HEK293T (cell line): ENCODE measurements at regions not wholly inside any gene's neighbourhood (a gene's known extent, or its start where the extent isn't known, plus 50 kb on each side); places are given as distances from the start of the nearest gene placed in this dataset.

Experiments
- CTCF ChIA-PET: fragments of 350-600 bp; formaldehyde crosslinking; extraction: SDS; loops from one replicate; lab custom pipeline; 2021; ENCODE audit warnings: antibody characterized with exemption, inconsistent platforms; lab: Yijun Ruan, JAX
- POLR2A ChIA-PET: fragments of 350-600 bp; formaldehyde crosslinking; extraction: SDS; loops from one replicate; lab custom pipeline; 2020; ENCODE audit warnings: antibody characterized with exemption, inconsistent platforms; lab: Yijun Ruan, JAX
- DNase-seq: peaks from one replicate; pipeline ENCODE4 v3.0.0; 2012; ENCODE audit warnings: mixed read lengths; ENCODE audit errors: extremely low spot score
- ARNT ChIP-seq: fragments of 450-650 bp; IDR thresholded peaks from 2 replicates; pipeline ENCODE4 v1.6.1; 2017; ENCODE audit warnings: mild to moderate bottlenecking
- BHLHE40 ChIP-seq: fragments of 450-650 bp; IDR thresholded peaks from 2 replicates; pipeline ENCODE4 v1.6.1; 2016; ENCODE audit warnings: mild to moderate bottlenecking, moderate library complexity, borderline replicate concordance
- CTBP1 ChIP-seq: fragments of 450-650 bp; IDR thresholded peaks from 2 replicates; pipeline ENCODE4 v1.6.1; 2016; ENCODE audit warnings: borderline replicate concordance
- ELF4 ChIP-seq: fragments of 450-650 bp; IDR thresholded peaks from 2 replicates; pipeline ENCODE4 v1.6.1; 2017; ENCODE audit warnings: antibody characterized with exemption
- FOXA1 ChIP-seq: fragments of 450-650 bp; IDR thresholded peaks from 2 replicates; pipeline ENCODE4 v1.6.1; 2016; ENCODE audit warnings: mild to moderate bottlenecking
- FOXK2 ChIP-seq: fragments of 450-650 bp; IDR thresholded peaks from 2 replicates; pipeline ENCODE4 v1.6.1; 2016; ENCODE audit warnings: mild to moderate bottlenecking
- FOXM1 ChIP-seq: fragments of 450-650 bp; IDR thresholded peaks from 2 replicates; pipeline ENCODE4 v1.6.1; 2017; ENCODE audit warnings: mild to moderate bottlenecking, borderline replicate concordance
- HDGF ChIP-seq: fragments of 450-650 bp; IDR thresholded peaks from 2 replicates; pipeline ENCODE4 v1.6.1; 2017; ENCODE audit warnings: antibody characterized with exemption, borderline replicate concordance
- L3MBTL2 ChIP-seq: fragments of 450-650 bp; conservative IDR thresholded peaks from 2 replicates; pipeline ENCODE4 v1.6.1; 2016; ENCODE audit warnings: mild to moderate bottlenecking
- LEF1 ChIP-seq: fragments of 450-650 bp; IDR thresholded peaks from 2 replicates; pipeline ENCODE4 v1.6.1; 2017; ENCODE audit warnings: mild to moderate bottlenecking, borderline replicate concordance
- NFRKB ChIP-seq: fragments of 450-650 bp; IDR thresholded peaks from 2 replicates; pipeline ENCODE4 v1.6.1; 2016; ENCODE audit warnings: mild to moderate bottlenecking, moderate library complexity
- SP1 ChIP-seq: fragments of 450-650 bp; IDR thresholded peaks from 2 replicates; pipeline ENCODE4 v1.6.1; 2017
- SUZ12 ChIP-seq: fragments of 450-650 bp; IDR thresholded peaks from 2 replicates; pipeline ENCODE4 v1.6.1; 2016; ENCODE audit warnings: mild to moderate bottlenecking
- TARDBP ChIP-seq: fragments of 450-650 bp; IDR thresholded peaks from 2 replicates; pipeline ENCODE4 v1.6.1; 2016
- ZNF384 ChIP-seq: fragments of 450-650 bp; IDR thresholded peaks from 2 replicates; pipeline ENCODE4 v1.6.1; 2016
- TF ChIP-seq, protein P1 (sequence below): fragments of 450-650 bp; IDR thresholded peaks from 2 replicates; pipeline ENCODE4 v1.6.1; 2016

DNA sequence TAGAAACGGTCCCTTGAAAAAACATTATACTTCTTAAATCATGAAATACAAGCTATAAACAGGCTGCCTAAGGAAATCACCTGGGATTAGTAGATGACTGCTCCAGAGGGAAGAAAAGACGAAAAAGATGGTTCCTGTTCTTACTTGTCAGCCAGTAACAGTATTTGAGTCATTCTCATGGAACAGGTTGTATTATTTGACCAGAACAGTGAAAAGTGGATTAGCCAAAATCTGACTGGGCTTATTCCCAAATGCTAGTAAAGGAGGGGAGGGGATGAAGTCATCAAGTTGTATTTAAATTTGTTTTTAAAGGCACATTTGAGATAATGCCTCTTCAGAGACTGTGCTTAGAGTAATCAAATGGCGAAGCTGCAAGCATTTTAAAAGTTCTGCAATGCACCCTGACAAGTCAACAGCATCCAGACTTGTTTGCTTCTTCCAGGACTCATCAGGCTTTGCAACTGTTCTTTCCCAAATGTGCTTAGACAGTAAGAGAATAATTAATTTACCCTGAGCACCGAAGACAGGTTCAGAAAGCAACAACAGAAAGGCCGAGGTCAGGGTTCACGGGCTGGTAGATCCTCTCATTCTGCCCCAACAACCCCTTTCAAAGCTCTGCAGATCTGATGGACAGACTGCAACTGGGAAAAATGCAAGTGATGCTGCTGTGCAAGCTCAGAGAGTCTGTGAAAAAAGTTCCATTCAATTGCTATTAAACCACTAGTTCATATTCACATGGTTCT, 800.6 kb downstream of the KCTD16 start:
- DNase-seq, result no peak
- ChIA-PET CTCF (no interaction called here), POLR2A (no interaction called here)
- TF ChIP-seq SUZ12 (no peak), LEF1 (no peak), FOXM1 (no peak), CTBP1 (no peak), SP1 (no peak), BHLHE40 (no peak), TARDBP (no peak), L3MBTL2 (no peak), HDGF (no peak), ZNF384 (no peak), FOXK2 (no peak), FOXA1 (no peak), NFRKB (no peak), ARNT (no peak)
- TF ChIP-seq, protein P1, sequence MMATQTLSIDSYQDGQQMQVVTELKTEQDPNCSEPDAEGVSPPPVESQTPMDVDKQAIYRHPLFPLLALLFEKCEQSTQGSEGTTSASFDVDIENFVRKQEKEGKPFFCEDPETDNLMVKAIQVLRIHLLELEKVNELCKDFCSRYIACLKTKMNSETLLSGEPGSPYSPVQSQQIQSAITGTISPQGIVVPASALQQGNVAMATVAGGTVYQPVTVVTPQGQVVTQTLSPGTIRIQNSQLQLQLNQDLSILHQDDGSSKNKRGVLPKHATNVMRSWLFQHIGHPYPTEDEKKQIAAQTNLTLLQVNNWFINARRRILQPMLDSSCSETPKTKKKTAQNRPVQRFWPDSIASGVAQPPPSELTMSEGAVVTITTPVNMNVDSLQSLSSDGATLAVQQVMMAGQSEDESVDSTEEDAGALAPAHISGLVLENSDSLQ, result no peak

DNA sequence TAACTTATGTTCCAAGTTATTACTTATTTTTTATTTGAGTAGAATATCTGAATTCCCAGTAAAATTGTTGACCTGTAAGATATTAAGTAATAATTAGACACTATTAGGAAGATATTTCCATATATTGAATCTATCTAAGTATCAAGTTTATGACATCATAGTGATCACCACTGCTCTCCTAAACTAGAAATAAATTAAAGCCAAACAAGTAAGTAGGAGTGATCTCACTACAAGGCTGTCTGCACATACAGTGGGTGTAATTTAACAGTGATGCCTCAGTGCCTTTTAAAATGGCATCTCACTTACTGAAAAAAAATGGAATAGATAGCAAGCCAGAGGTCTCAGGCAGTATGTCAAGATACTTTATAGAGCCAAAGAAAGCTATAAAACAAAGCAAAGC, 789.6 kb downstream of the KCTD16 start:
- DNase-seq, result no peak
- ChIA-PET POLR2A (no interaction called here), CTCF (no interaction called here)
- no peak for TF ChIP-seq CTBP1
- TF ChIP-seq TARDBP, result no peak
- TF ChIP-seq FOXK2, result no peak
- TF ChIP-seq LEF1, result no peak
- TF ChIP-seq ARNT, result no peak
- TF ChIP-seq FOXM1, result no peak
- TF ChIP-seq FOXA1, result no peak
- TF ChIP-seq BHLHE40, result no peak

DNA sequence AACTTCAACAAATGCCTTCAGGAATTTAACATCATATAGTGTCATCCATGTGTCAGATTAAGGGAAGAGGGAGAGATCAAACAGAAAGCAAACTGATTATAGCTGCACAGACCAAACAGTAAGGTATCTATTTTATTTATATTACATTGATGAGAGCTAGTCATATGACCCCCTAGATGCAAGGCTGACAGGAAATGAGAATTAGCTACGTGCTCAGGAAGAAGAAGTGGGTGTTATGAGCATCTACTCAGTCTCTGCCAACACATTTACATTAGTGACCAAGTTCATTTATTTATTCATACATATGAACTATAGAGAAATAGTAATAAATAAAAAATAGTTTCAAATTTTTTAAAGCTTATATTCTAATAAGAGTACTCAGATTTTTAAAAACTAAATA, 787.3 kb downstream of the KCTD16 start:
- CTCF ChIA-PET, result no interaction called here

DNA sequence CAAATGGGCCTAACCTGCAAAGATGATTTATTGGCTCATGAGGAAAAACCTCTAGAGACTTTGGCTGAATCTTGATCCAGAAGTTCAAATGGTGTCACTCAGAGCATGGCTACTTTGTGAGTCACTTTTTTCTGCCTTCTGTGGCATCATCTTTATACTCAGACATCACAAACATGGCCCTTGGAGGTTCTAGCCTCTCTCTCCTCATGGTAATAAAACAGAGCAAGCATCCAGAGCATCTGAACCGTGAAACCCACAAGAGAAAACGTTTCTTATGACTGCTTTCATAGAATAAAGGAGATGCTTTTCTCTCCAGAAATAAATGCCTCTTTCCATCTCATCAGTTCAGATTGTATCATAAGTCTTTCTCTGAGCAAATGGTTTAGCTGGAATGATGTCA, 780.3 kb downstream of the KCTD16 start:
- no peak for DNase-seq
- CTCF ChIA-PET, result no interaction called here
- POLR2A ChIA-PET, result no interaction called here
- TF ChIP-seq NFRKB (no peak), ARNT (no peak), L3MBTL2 (no peak), ELF4 (no peak), LEF1 (no peak), FOXK2 (no peak), SUZ12 (no peak), TARDBP (no peak), ZNF384 (no peak), HDGF (no peak)
- TF ChIP-seq, protein P1, result no peak

More for the DNA sequence above, 787.3 kb downstream of the KCTD16 start:
- DNase-seq, result no peak
- no peak for TF ChIP-seq CTBP1
- TF ChIP-seq SP1, result no peak
- TF ChIP-seq SUZ12, result no peak
- TF ChIP-seq L3MBTL2, result no peak
- TF ChIP-seq FOXK2, result no peak
- no peak for TF ChIP-seq TARDBP
- no peak for TF ChIP-seq LEF1
- TF ChIP-seq, protein P1, result no peak
- no peak for TF ChIP-seq FOXA1
- TF ChIP-seq BHLHE40, result no peak
- TF ChIP-seq FOXM1, result no peak
- no peak for TF ChIP-seq ZNF384
- TF ChIP-seq NFRKB, result no peak
- TF ChIP-seq HDGF, result no peak
- TF ChIP-seq ELF4, result no peak
- no peak for TF ChIP-seq ARNT
- POLR2A ChIA-PET, result no interaction called here

DNA sequence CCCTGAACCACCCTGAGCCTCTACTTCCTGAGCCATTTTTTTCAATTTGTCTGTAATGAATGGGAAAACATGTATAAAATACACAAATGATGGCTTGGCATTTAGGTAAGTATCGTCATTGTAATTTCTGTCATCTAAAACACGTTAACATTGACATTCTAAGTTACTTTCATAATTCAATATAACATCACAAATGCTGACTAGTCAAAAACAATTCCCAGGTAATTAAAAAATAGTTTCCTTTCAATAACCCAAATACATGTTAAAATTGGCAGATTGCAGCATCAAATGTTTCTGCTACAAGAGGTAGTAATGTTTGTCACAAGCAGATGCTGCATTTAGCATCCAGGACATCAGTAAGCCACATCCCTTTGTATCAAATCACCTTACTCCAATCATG, 776.4 kb downstream of the KCTD16 start:
- ChIA-PET CTCF (no interaction called here), POLR2A (no interaction called here)
- TF ChIP-seq HDGF (no peak), L3MBTL2 (no peak), CTBP1 (no peak), NFRKB (no peak), FOXA1 (no peak), FOXM1 (no peak)
- no peak for DNase-seq

DNA sequence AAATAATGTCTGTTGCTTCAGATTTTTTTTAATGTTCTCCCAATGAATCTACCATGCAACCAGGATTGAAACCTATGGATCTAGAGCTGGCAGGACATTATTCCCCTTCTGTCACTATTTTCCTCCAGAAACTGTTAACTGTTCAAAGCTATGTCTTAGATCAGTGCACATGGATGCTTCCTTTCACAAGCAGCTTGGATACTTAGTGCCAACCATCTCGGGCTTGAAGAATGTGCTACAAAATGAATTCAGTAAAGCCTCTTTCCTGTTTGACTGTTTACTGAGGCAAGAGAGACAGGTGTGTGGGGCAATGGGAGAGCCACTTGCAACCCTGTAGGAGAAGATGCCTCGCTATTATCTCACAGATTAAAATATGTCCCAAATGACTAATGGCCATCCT, 774.8 kb downstream of the KCTD16 start:
- ChIA-PET POLR2A (no interaction called here), CTCF (no interaction called here)
- no peak for DNase-seq
- no peak for TF ChIP-seq BHLHE40
- TF ChIP-seq NFRKB, result no peak
- no peak for TF ChIP-seq SP1
- no peak for TF ChIP-seq TARDBP
- no peak for TF ChIP-seq ARNT
- TF ChIP-seq ELF4, result no peak
- no peak for TF ChIP-seq SUZ12
- no peak for TF ChIP-seq L3MBTL2
- no peak for TF ChIP-seq FOXM1
- TF ChIP-seq HDGF, result no peak
- TF ChIP-seq LEF1, result no peak
- TF ChIP-seq FOXK2, result no peak
- TF ChIP-seq, protein P1, result no peak
- TF ChIP-seq CTBP1, result no peak
- TF ChIP-seq ZNF384, result no peak
- no peak for TF ChIP-seq FOXA1
